ENCODE measurements at regions not wholly inside any gene's neighbourhood (a gene's known extent, or its start where the extent isn't known, plus 50 kb on each side); places are given as distances from the start of the nearest gene placed in this dataset.

DNA sequence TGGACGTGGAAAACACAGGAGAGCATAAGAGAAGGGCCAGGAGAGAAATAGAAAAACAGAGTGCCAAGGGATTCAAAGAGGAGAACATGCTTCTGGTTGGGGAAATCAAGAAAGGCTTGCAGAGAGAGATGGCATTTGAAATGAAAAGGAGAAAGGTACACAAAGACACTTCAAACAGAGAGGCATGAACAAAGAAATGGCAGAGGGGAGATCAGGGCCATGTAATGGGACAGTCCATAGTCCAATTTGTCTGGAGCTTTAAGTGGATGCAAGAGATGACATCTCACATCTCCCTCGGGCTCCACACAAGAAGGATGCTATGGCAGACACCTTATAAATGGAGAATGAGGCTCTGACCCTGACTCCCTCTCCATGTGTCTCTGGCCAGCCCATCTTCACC lies 331.1 kb downstream of the MLLT3 start:
- no peak for DNase-seq

DNA sequence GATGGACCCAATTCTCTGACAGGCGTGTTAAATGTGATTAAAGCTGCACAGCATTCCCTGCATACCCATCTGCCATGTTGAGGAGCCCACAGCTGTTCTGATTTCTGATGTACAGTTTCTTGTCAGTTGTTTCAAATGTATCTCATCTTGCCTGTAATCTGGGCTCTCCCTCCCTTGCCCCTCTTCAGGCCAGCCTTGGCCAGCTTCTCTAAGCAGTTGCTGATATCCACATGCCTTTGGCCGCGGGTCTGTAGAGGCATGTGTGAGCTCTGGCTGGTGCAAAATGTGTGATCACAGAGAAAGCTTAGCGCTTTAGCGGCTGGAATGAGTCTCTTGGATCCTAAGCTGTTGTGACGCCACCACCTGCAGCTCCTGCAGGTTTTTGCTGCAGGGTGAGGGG lies 332.0 kb downstream of the MLLT3 start:
- DNase-seq: no peak

GRCh38 chr9:20289423-20290010 lies 332.8 kb downstream of the MLLT3 start:
- DNase-seq: no peak

- no peak for DNase-seq
Measured at GRCh38 chr9:20286969-20287368, 335.3 kb downstream of the MLLT3 start.

DNA sequence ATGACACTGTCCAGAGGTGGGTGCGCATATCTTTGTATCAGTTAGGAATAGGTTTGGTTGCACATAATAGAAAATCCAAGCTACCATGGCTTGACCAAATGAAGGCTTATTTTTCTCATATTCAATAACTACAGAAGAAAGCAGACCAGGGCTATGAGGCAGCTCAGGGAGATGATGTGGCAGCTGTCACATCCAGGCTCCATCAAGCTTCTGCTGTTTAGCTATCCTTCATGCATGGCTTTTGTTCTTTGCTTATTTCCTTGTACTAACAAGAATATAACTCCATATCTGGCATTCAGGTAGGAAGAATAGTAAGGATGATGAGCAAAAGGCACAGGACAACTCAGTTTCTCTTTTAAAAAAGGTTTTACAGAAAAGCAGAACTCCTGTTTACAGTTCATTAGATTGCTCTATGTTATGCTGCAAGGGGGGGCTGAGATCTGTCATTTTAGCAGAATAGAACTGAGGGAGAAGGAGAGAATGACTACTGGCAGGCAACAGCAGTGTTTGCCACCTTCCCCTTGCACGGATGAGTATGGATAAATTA lies 336.1 kb downstream of the MLLT3 start:
- no peak for DNase-seq

- DNase-seq: no peak
Measured at GRCh38 chr9:20284601-20285289, 337.6 kb downstream of the MLLT3 start.

DNA sequence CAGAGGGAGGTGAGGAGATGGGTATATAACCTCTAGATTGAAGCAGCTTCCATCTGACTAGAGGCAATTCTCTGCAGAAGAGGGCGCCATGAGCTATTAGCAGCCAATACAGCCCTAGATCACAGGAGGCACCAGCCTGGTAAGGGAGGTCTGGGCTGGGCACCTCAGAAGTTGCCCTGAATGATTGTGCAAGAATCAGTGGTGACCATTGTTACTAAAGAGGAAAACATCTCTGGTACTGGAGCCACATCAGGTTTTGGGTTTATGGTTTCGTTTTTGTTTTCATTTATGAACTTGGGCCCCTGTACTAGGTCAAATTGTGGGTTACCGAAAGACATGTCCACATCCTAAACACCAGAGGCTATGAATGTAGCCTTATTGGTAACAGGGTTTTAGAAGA lies 342.0 kb downstream of the MLLT3 start:
- DNase-seq: no peak

- DNase-seq: no peak
Measured at GRCh38 chr9:20276762-20277161, 345.5 kb downstream of the MLLT3 start.

- DNase-seq: no peak
Measured at GRCh38 chr9:20271723-20272122, 350.6 kb downstream of the MLLT3 start.

DNA sequence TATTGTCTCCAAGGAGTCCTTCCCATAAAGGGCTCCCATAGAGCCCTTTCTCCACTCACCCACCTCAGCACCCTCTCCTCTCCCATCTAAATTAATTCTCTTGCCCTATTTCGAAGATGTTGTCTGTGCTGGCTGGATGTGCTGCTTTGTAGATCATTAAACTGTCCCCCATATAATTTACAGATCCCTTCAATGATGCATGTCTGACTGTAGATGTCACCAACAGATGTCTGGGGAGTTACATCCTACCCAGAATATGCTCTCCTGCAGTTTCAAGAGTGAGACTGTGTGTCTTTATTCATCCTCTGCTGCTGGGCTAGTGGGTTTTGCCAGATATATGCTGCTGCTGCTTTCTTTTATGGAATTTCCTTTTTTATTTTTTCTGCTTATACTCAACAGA lies 351.2 kb downstream of the MLLT3 start:
- DNase-seq: peak; percentile 37

- no peak for DNase-seq
Measured at GRCh38 chr9:20270161-20270560, 352.1 kb downstream of the MLLT3 start.

DNA sequence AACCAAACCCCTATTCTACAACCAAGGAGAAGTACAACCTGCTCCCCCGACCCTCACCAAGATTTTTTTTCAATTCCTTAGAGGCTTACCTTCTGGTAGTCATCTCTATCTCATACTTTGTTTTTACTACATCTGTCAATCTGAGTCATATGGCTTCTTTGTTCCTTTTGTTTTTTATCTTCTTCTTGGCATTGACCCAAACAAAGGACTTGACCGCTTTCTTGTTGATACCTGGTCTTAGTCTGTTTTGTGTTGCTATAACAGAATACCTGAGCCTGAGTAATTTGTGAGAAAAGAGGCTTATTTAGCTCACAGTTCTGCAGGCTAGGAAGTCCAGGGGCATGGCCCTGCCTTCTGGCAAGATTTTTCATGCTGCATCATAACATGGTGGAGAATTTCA lies 352.7 kb downstream of the MLLT3 start:
- no peak for DNase-seq

DNA sequence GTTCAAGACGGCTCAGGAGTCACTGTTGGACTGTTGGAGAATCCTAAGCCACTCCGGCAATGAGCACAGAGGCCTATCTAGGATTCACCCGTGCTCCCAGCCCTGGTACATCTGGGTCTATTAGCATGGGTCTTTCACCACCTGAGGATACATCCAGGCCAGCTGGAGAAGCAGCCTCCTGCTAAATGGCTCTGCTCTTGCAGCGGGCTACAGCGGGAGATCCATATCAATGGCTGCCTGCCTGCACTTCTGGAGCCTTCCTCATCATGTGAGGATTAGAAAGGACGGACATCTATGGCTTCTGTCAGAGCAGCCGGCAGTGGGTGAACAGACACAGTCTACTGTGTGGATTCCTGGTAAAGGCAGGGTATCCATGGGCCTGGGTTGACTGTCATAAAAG lies 357.4 kb downstream of the MLLT3 start:
- no peak for DNase-seq

DNA sequence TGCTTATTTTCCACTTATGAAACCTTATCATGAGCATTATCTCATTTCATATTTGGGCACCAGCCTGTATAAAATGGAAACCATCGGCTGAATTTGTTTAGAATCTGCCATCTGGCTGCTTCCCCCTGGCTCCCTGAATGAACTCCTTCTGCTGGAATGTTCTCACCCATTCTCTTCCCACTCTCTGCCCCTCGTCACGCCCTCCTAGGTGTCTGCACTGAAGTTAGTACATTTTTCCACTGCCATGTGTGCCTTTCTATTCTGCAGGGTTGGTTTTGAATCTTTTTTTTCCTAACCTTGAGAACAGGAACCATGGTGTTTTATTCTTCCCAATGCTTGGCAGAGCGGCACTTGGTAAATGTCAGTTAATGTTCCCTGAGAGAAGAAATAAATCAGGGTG lies 359.7 kb downstream of the MLLT3 start:
- DNase-seq: no peak

GRCh38 chr9:20256284-20256948 lies 365.9 kb downstream of the MLLT3 start:
- DNase-seq: no peak

GRCh38 chr9:20255052-20255451 lies 367.2 kb downstream of the MLLT3 start:
- no peak for DNase-seq

- DNase-seq: no peak
Measured at GRCh38 chr9:20253635-20254034, 368.7 kb downstream of the MLLT3 start.

DNA sequence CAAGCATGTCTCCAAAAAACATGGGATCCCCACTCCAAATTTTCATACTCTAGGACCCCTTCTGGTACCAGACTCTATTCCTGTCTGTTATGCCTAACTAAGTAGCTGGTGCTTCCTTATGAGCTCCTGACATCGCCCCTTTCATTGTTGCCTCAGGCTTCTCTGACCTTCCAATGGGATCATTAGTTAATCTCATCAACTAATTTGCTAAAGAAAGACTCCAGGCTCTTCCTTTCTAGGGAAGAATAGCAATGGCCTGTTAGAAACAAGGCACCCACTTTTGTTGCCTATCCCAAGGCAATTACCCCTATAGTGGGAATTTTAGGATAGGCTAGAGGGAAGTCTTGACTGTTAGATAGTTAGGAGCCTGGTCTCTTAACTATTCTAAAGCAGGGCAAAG lies 369.5 kb downstream of the MLLT3 start:
- no peak for DNase-seq

DNA sequence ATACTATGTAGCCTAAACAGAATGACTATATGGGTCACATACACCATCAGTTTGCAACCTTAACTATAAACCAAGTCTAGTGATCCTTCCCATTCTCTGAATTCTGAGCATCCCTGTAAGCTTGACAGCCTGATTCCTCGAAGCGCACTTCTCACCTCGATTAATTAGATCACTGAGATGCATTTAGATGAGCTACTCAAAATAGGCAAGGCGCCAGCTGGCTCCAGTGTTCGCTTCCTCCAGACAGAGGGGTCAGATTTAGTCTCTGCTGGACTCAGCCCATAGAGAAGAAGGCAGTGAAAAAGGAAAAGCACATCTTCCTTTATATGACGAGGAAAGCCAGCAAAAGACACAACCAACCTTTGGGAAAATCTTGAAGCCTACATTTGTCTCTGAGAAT lies 371.5 kb downstream of the MLLT3 start:
- DNase-seq: no peak

DNA sequence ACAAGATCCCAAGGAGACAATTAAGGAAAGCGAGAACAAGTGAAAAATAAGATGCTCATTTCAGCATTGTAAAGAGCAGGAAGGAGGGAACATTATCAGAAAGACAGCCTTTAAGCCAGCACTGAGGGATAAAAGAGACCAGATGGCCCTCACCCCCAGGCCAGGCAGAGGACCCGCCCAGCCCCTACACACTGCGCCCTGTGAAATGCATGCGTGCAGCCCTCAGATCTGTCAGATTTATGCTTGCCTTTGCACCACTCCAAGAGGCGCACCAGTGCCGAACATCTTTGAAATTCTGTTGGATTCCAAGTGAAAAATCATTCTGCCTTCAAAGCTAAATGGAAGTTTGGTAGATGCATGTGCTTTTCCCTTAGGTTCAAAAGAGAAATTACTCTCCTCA lies 378.0 kb downstream of the MLLT3 start:
- no peak for DNase-seq

DNA sequence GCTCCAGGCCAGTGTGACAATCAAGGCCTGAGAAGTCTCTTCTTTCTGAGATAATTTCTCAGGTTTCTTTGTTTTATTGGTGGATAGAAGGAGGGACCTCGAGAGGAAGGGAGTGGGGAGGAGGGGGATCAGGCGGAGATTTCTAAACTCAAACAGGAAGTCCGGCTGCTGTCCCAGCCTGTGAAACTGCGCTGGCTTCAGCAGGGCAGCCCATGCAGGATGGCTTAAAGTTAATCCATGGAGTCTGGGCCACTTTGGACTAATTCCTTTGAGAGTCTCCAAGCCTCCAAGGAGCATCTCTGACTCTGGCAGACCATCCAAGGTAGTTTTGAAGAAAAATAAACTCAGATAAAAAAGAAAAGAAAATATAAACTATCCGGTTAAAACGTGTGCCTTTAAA lies 378.5 kb downstream of the MLLT3 start:
- no peak for DNase-seq

- DNase-seq: no peak
Measured at GRCh38 chr9:20242510-20243189, 379.6 kb downstream of the MLLT3 start.

GRCh38 chr9:20240498-20240897 lies 381.8 kb downstream of the MLLT3 start:
- DNase-seq: no peak

- no peak for DNase-seq
Measured at GRCh38 chr9:20238921-20239320, 383.4 kb downstream of the MLLT3 start.
